Neural crest cell (in vitro differentiated cells): ENCODE measurements at regions not wholly inside any gene's neighbourhood (a gene's known extent, or its start where the extent isn't known, plus 50 kb on each side); places are given as distances from the start of the nearest gene placed in this dataset.

Experiments used
- DNase-seq: peaks from one replicate; pipeline ENCODE4 v3.0.0; 2021; ENCODE audit warnings: low read depth, mixed read lengths, low spot score
- H3K27ac Mint-ChIP-seq: one replicate; pipeline ENCODE4 v1.8.0; 2021; ENCODE audit warnings: mild to moderate bottlenecking, mixed read lengths; ENCODE audit not compliant: unreplicated experiment
- H3K27me3 Mint-ChIP-seq: 2 replicates; pipeline ENCODE4 v1.8.0; 2021; ENCODE audit warnings: low read depth, mild to moderate bottlenecking, mixed read lengths
- H3K36me3 Mint-ChIP-seq: 2 replicates; pipeline ENCODE4 v1.8.0; 2021; ENCODE audit warnings: low read depth, mild to moderate bottlenecking, mixed read lengths
- H3K4me1 Mint-ChIP-seq: 2 replicates; pipeline ENCODE4 v1.8.0; 2021; ENCODE audit warnings: mixed read lengths
- H3K4me3 Mint-ChIP-seq: one replicate; pipeline ENCODE4 v1.8.0; 2021; ENCODE audit warnings: mild to moderate bottlenecking, mixed read lengths
- H3K9me3 Mint-ChIP-seq: 2 replicates; pipeline ENCODE4 v1.8.0; 2021; ENCODE audit warnings: mixed read lengths
- CTCF ChIP-seq: fragments of 200-600 bp; sonication (generic); conservative IDR thresholded peaks from 2 replicates; pipeline ENCODE4 v1.5.0; 2021; ENCODE audit warnings: antibody characterized with exemption, mild to moderate bottlenecking

GRCh38 chr11:134566311-134566710, 154.3 kb upstream of the B3GAT1 start:
- no peaks in the 10 kb centered on the region for H3K27me3 Mint-ChIP-seq
- H3K4me1 Mint-ChIP-seq = no peaks in the 10 kb centered on the region
- no peak for DNase-seq
- H3K4me3 Mint-ChIP-seq = no peak overlapping the region
- no peak overlapping the region for H3K27ac Mint-ChIP-seq
- H3K9me3 Mint-ChIP-seq = no peaks in the 10 kb centered on the region
- TF ChIP-seq CTCF = no peak
- no peaks in the 10 kb centered on the region for H3K36me3 Mint-ChIP-seq

GRCh38 chr11:134565343-134565891, 153.4 kb upstream of the B3GAT1 start:
- H3K27me3 Mint-ChIP-seq = no peaks in the 10 kb centered on the region
- no peak overlapping the region for H3K27ac Mint-ChIP-seq
- H3K4me1 Mint-ChIP-seq = no peaks in the 10 kb centered on the region
- no peaks in the 10 kb centered on the region for H3K36me3 Mint-ChIP-seq
- H3K9me3 Mint-ChIP-seq = no peaks in the 10 kb centered on the region
- TF ChIP-seq CTCF = no peak
- DNase-seq = no peak
- H3K4me3 Mint-ChIP-seq = no peak overlapping the region

DNA sequence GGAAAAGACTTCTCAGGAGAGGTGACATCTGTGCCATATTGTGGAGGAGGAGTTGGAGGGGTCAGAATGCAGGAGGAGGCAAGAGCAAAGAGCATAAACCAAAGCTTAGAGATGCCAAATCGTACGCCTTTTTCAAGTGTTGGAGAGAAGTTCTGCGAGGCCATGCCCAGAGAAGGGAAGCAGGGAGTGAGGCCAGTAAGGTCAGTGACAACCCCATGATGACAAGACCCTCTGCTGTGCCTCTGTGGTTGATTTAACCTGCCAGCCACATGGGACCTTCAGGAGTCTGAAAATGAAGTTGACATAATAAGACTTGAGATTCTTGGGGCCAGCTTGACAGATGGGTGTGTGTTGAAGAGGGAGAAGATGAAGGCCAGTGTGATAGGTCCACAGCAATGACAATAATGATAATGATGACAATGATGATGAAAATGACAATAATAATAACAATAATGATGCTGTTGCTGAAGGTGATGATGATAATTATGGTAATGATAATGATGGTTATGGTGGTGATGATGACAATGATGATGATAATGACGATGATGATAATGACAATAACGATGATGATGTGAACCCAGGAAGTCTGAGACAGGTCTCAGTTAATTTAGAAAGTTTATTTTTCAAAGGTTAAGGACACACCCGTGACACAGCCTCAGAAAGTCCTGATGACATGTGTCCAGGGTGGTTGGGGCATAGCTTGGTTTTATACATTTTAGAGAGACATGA, 152.6 kb upstream of the B3GAT1 start:
- no peaks in the 10 kb centered on the region for H3K27me3 Mint-ChIP-seq
- no peaks in the 10 kb centered on the region for H3K36me3 Mint-ChIP-seq
- no peak for TF ChIP-seq CTCF
- no peak overlapping the region for H3K4me3 Mint-ChIP-seq
- no peaks in the 10 kb centered on the region for H3K4me1 Mint-ChIP-seq
- no peaks in the 10 kb centered on the region for H3K9me3 Mint-ChIP-seq
- H3K27ac Mint-ChIP-seq = no peak overlapping the region
- DNase-seq = no peak

DNA sequence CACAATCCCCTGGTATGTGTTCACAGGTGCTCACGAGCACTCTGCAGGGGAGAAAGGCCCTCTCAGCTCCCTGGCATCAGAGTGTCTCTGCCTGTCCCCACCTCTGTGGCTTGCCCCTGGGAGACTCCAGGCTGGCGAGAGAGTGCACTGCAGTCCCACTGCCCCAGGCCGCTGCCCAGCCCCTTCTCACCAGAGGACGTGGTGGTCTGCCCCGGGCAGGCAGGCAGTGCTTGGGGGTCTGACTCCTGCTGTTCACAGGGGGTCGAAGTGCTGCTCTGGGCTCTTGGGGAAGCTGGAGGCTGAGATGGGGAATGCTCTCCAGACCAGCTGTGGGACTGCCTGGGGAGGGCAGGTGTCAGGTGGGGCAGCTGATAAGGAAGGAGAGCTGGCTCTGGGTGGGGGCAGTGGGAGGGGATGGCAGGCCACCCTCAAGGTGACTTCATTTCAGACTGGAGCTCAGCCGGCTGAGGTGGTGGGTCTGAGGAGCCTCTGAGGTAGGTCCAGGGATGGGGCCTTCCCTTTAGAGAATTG, 151.0 kb upstream of the B3GAT1 start:
- Mint-ChIP-seq H3K36me3 (no peaks in the 10 kb centered on the region), H3K27me3 (no peaks in the 10 kb centered on the region), H3K4me3 (no peak overlapping the region), H3K27ac (no peak overlapping the region), H3K4me1 (no peaks in the 10 kb centered on the region), H3K9me3 (no peaks in the 10 kb centered on the region)
- DNase-seq = no peak
- no peak for TF ChIP-seq CTCF

- no peaks in the 10 kb centered on the region for H3K4me1 Mint-ChIP-seq
- no peaks in the 10 kb centered on the region for H3K9me3 Mint-ChIP-seq
- no peak overlapping the region for H3K27ac Mint-ChIP-seq
- H3K4me3 Mint-ChIP-seq = no peak overlapping the region
- no peak for TF ChIP-seq CTCF
- H3K36me3 Mint-ChIP-seq = no peaks in the 10 kb centered on the region
- H3K27me3 Mint-ChIP-seq = peaks cover 3% of the 10 kb centered on the region
- no peak for DNase-seq
These were observed 150.2 kb upstream of the B3GAT1 start for GRCh38 chr11:134562196-134562595.
